ENCODE measurements at regions not wholly inside any gene's neighbourhood (a gene's known extent, or its start where the extent isn't known, plus 50 kb on each side); places are given as distances from the start of the nearest gene placed in this dataset.

DNA sequence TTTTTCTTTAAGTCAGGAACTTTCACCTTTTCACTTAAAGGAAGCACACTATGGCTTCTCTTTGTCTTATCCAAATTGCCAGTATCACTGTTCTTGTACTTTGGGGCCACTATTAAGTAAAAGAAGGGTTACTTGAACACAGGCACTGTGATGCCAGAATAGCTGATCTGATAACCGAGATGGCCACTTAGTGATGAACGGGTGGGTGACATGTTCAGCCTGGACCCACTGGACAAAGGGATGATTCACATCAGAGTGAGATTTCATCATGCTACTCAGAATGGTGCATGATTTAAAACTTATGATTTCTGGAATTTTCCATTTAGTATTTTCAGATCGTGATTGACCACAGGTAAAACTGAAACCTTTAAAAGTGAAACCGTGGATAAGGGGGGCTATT lies 252.6 kb downstream of the KLF13 start:
- no peaks in the 10 kb centered on the region for H3K4me1 ChIP-seq (ENCODE audit: insufficient read depth, low read length)
- Mint-ChIP-seq H3K27ac (no peak overlapping the region), H3K27me3 (peaks cover 1 to 7% of the 10 kb centered on the region in 2 donors), H3K36me3 (peaks cover 0 to 2% of the 10 kb centered on the region in 2 donors), H3K4me1 (no peaks in the 10 kb centered on the region), H3K4me3 (no peak overlapping the region), H3K9me3 (peaks cover 0 to 31% (median 17%) of the 10 kb centered on the region in 8 donors)
- ChIA-PET CTCF (ENCODE audit: partially characterized antibody) (no interaction called here), POLR2A (ENCODE audit: partially characterized antibody) (no interaction called here)
- intact Hi-C loops (cut with micrococcal nuclease), result no loop called here
- H3K36me3 ChIP-seq (ENCODE audit: insufficient read depth, low read length), result no peaks in the 10 kb centered on the region
- H3K27ac ChIP-seq (ENCODE audit: low read depth, low read length), result no peak overlapping the region
- peaks cover 0 to 5% of the 10 kb centered on the region in 2 donors for H3K9me3 ChIP-seq (ENCODE audit: control insufficient read depth in 1 of 2, low read length in 2 of 2)
- DNase-seq, result no peak
- H3K27me3 ChIP-seq (ENCODE audit: insufficient read depth, low read length), result no peaks in the 10 kb centered on the region
- no peak overlapping the region for H3K4me3 ChIP-seq (ENCODE audit: low read length in 2 of 2)

DNA sequence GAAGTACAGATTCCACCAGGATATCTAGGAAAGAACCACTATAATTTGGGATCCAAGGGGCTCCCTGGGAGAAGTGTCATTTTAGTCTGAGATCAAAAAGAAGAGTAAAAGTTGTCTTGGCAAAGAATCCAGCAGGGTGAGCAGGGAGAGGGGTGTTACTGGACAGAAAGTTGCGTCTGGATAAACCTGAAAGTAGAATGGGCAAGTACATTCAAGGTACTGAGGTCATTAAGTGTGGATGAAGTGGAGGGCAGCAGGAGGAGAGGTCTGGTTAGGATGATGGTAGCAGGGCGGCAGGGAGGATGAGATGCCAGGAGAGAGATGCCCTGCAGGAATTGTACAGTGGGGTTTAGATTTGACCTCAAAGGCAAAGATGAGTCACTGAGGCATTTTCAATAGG lies 253.3 kb downstream of the KLF13 start:
- Histone ChIP-seq H3K36me3 (ENCODE audit: insufficient read depth, low read length) (no peaks in the 10 kb centered on the region), H3K4me3 (ENCODE audit: low read length in 2 of 2) (no peak overlapping the region), H3K4me1 (ENCODE audit: insufficient read depth, low read length) (no peaks in the 10 kb centered on the region), H3K27ac (ENCODE audit: low read depth, low read length) (no peak overlapping the region), H3K9me3 (ENCODE audit: control insufficient read depth in 1 of 2, low read length in 2 of 2) (peaks cover 0 to 5% of the 10 kb centered on the region in 2 donors), H3K27me3 (ENCODE audit: insufficient read depth, low read length) (no peaks in the 10 kb centered on the region)
- POLR2A ChIA-PET (ENCODE audit: partially characterized antibody), result no interaction called here
- H3K4me3 Mint-ChIP-seq, result no peak overlapping the region
- no peak overlapping the region for H3K27ac Mint-ChIP-seq
- CTCF ChIA-PET (ENCODE audit: partially characterized antibody), result no interaction called here
- H3K27me3 Mint-ChIP-seq, result peaks cover 1 to 4% of the 10 kb centered on the region in 2 donors
- H3K9me3 Mint-ChIP-seq, result peaks cover 0 to 31% (median 17%) of the 10 kb centered on the region in 8 donors
- H3K36me3 Mint-ChIP-seq, result peaks cover 0 to 2% of the 10 kb centered on the region in 2 donors
- no peak for DNase-seq
- intact Hi-C loops (cut with micrococcal nuclease), result no loop called here
- H3K4me1 Mint-ChIP-seq, result no peaks in the 10 kb centered on the region

DNA sequence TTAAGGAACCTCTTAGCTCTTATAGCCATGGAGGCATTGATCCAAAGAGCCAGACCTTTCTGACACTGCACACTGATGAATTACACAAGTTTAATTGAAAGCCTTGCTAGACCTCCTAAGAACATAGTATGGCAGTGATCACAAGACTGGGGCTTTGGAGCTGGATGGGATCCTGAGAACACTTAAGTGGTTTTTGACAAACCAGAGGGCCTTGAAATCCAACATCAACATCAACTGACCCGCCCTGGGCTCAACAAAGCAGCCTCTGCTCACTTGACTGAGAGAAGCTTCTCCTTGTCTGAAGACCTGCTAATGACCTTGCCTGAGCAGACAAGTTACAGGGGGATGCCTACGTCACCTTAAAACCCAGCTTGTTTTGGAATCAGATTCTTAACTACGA lies 257.6 kb downstream of the KLF13 start:
- DNase-seq, result no peak
- Histone ChIP-seq H3K27me3 (ENCODE audit: insufficient read depth, low read length) (no peaks in the 10 kb centered on the region), H3K9me3 (ENCODE audit: control insufficient read depth in 1 of 2, low read length in 2 of 2) (peaks cover 0 to 5% of the 10 kb centered on the region in 2 donors), H3K4me3 (ENCODE audit: low read length in 2 of 2) (no peak overlapping the region), H3K4me1 (ENCODE audit: insufficient read depth, low read length) (no peaks in the 10 kb centered on the region), H3K27ac (ENCODE audit: low read depth, low read length) (no peak overlapping the region), H3K36me3 (ENCODE audit: insufficient read depth, low read length) (no peaks in the 10 kb centered on the region)
- intact Hi-C loops (cut with micrococcal nuclease), result no loop called here
- H3K36me3 Mint-ChIP-seq, result peaks cover 0 to 2% of the 10 kb centered on the region in 2 donors
- H3K4me1 Mint-ChIP-seq, result no peaks in the 10 kb centered on the region
- H3K4me3 Mint-ChIP-seq, result no peak overlapping the region
- CTCF ChIA-PET (ENCODE audit: partially characterized antibody), result no interaction called here
- POLR2A ChIA-PET (ENCODE audit: partially characterized antibody), result no interaction called here
- peaks cover 8 to 9% of the 10 kb centered on the region in 2 donors for H3K27me3 Mint-ChIP-seq
- H3K27ac Mint-ChIP-seq, result no peak overlapping the region
- H3K9me3 Mint-ChIP-seq, result peaks cover 0 to 31% (median 17%) of the 10 kb centered on the region in 8 donors

DNA sequence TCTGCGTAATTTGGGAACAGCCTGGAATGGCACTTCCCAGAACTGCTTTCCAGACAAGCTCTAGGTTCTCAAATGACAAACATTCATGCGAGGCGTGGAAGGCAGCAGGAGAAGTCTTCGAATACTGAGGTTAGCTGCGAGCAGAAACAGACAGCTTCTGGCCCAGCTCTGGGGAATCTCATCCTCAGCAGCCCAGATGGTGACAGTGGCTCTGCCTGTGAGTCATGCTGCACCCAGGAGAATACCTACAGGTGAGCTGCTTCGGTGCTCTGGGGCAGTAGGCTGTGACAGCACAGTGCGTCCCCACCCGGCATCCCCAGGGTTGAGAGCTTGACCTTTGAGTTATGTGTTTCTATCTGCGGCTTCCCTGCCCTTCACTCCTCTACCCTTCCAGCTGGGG lies 258.6 kb downstream of the KLF13 start:
- no peak for DNase-seq
- Histone ChIP-seq H3K4me1 (ENCODE audit: insufficient read depth, low read length) (no peaks in the 10 kb centered on the region), H3K9me3 (ENCODE audit: control insufficient read depth in 1 of 2, low read length in 2 of 2) (peaks cover 0 to 5% of the 10 kb centered on the region in 2 donors), H3K27ac (ENCODE audit: low read depth, low read length) (no peak overlapping the region), H3K4me3 (ENCODE audit: low read length in 2 of 2) (no peak overlapping the region), H3K27me3 (ENCODE audit: insufficient read depth, low read length) (no peaks in the 10 kb centered on the region), H3K36me3 (ENCODE audit: insufficient read depth, low read length) (no peaks in the 10 kb centered on the region)
- Mint-ChIP-seq H3K4me1 (no peaks in the 10 kb centered on the region), H3K9me3 (peaks cover 0 to 31% (median 15%) of the 10 kb centered on the region in 8 donors), H3K27ac (no peak overlapping the region), H3K27me3 (peaks cover 6% of the 10 kb centered on the region in 2 donors), H3K4me3 (no peak overlapping the region), H3K36me3 (peaks cover 0 to 2% of the 10 kb centered on the region in 2 donors)
- intact Hi-C loops (cut with micrococcal nuclease), result no loop called here
- POLR2A ChIA-PET (ENCODE audit: partially characterized antibody), result no interaction called here
- CTCF ChIA-PET (ENCODE audit: partially characterized antibody), result no interaction called here

DNA sequence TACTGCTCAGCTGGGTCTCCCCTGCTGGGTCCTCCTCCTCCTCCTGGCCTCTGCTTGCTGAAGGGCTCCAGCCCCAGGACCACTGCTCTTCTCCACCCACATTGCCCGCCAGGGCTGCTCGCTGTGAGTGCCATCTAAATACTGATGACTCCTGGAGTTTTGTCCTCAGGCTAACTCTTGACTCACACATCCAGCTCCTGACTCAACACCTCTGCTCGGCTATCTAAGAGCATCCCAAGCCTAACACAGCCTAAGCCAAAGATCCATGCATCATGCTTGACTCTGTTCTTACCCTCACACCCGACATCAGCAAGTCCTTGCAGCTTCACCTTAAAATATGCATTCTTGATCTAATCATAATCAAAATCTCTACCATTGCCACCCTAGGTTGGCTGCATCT lies 260.2 kb downstream of the KLF13 start:
- no peaks in the 10 kb centered on the region for H3K27me3 ChIP-seq (ENCODE audit: insufficient read depth, low read length)
- no peak for DNase-seq
- H3K36me3 ChIP-seq (ENCODE audit: insufficient read depth, low read length), result no peaks in the 10 kb centered on the region
- no peak overlapping the region for H3K4me3 ChIP-seq (ENCODE audit: low read length in 2 of 2)
- ChIA-PET POLR2A (ENCODE audit: partially characterized antibody) (no interaction called here), CTCF (ENCODE audit: partially characterized antibody) (interaction anchor here (1.2 kb wide), 1 partner anchor 10 kb away, joined by 3 read pairs; no protein-coding TSS in a partner anchor)
- H3K9me3 Mint-ChIP-seq, result peaks cover 0 to 17% (median 11%) of the 10 kb centered on the region in 8 donors
- H3K4me1 Mint-ChIP-seq, result no peaks in the 10 kb centered on the region
- H3K4me1 ChIP-seq (ENCODE audit: insufficient read depth, low read length), result no peaks in the 10 kb centered on the region
- peaks cover 0 to 5% of the 10 kb centered on the region in 2 donors for H3K9me3 ChIP-seq (ENCODE audit: control insufficient read depth in 1 of 2, low read length in 2 of 2)
- intact Hi-C loops (cut with micrococcal nuclease), result no loop called here
- H3K27me3 Mint-ChIP-seq, result peaks cover 7 to 15% of the 10 kb centered on the region in 2 donors
- no peak overlapping the region for H3K4me3 Mint-ChIP-seq
- H3K27ac ChIP-seq (ENCODE audit: low read depth, low read length), result no peak overlapping the region
- peaks cover 0 to 2% of the 10 kb centered on the region in 2 donors for H3K36me3 Mint-ChIP-seq
- H3K27ac Mint-ChIP-seq, result no peak overlapping the region

- Histone ChIP-seq H3K4me1 (ENCODE audit: insufficient read depth, low read length) (no peaks in the 10 kb centered on the region), H3K27me3 (ENCODE audit: insufficient read depth, low read length) (no peaks in the 10 kb centered on the region), H3K4me3 (ENCODE audit: low read length in 2 of 2) (no peak overlapping the region), H3K27ac (ENCODE audit: low read depth, low read length) (no peak overlapping the region), H3K9me3 (ENCODE audit: control insufficient read depth in 1 of 2, low read length in 2 of 2) (peaks cover 0 to 5% of the 10 kb centered on the region in 2 donors), H3K36me3 (ENCODE audit: insufficient read depth, low read length) (no peaks in the 10 kb centered on the region)
- Mint-ChIP-seq H3K4me1 (no peaks in the 10 kb centered on the region), H3K9me3 (peaks cover 0 to 10% (median 3%) of the 10 kb centered on the region in 8 donors), H3K27me3 (peaks cover 7 to 15% of the 10 kb centered on the region in 2 donors), H3K27ac (no peak overlapping the region), H3K36me3 (no peaks in the 10 kb centered on the region), H3K4me3 (no peak overlapping the region)
- ChIA-PET CTCF (ENCODE audit: partially characterized antibody) (no interaction called here), POLR2A (ENCODE audit: partially characterized antibody) (no interaction called here)
- intact Hi-C loops (cut with micrococcal nuclease), result no loop called here
- DNase-seq, result no peak
Measured at GRCh38 chr15:31587583-31587982, 260.9 kb downstream of the KLF13 start.

- H3K4me1 ChIP-seq (ENCODE audit: insufficient read depth, low read length), result no peaks in the 10 kb centered on the region
- Mint-ChIP-seq H3K9me3 (no peaks in the 10 kb centered on the region), H3K36me3 (no peaks in the 10 kb centered on the region), H3K27me3 (peaks cover 9 to 15% of the 10 kb centered on the region in 2 donors), H3K4me1 (no peaks in the 10 kb centered on the region), H3K4me3 (no peak overlapping the region), H3K27ac (no peak overlapping the region)
- H3K36me3 ChIP-seq (ENCODE audit: insufficient read depth, low read length), result no peaks in the 10 kb centered on the region
- POLR2A ChIA-PET (ENCODE audit: partially characterized antibody), result no interaction called here
- H3K27ac ChIP-seq (ENCODE audit: low read depth, low read length), result no peak overlapping the region
- H3K9me3 ChIP-seq (ENCODE audit: control insufficient read depth in 1 of 2, low read length in 2 of 2), result no peaks in the 10 kb centered on the region
- DNase-seq, result no peak
- CTCF ChIA-PET (ENCODE audit: partially characterized antibody), result no interaction called here
- H3K27me3 ChIP-seq (ENCODE audit: insufficient read depth, low read length), result no peaks in the 10 kb centered on the region
- intact Hi-C loops (cut with micrococcal nuclease), result no loop called here
- no peak overlapping the region for H3K4me3 ChIP-seq (ENCODE audit: low read length in 2 of 2)
Measured at GRCh38 chr15:31590609-31591008, 264.0 kb downstream of the KLF13 start.

DNA sequence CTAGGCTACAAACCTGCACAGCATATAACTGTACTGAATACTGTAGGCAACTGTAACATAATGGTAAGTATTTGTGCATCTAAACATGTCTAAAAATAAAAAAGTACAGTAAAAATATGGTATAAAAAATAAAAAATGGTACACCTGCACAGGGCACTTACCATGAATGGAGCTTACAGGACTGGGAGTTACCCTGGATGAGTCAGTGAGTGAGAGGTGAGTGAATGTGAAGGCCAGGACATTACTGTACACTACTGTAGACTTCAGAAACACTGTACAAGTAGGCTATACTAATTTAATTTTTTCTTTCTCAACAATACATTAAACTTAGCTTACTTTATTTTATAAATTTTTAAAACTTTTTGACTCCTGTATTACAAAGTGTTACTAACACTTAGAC lies 265.3 kb downstream of the KLF13 start:
- Histone ChIP-seq H3K4me3 (ENCODE audit: low read length in 2 of 2) (no peak overlapping the region), H3K36me3 (ENCODE audit: insufficient read depth, low read length) (no peaks in the 10 kb centered on the region), H3K9me3 (ENCODE audit: control insufficient read depth in 1 of 2, low read length in 2 of 2) (no peaks in the 10 kb centered on the region), H3K27me3 (ENCODE audit: insufficient read depth, low read length) (no peaks in the 10 kb centered on the region), H3K4me1 (ENCODE audit: insufficient read depth, low read length) (no peaks in the 10 kb centered on the region), H3K27ac (ENCODE audit: low read depth, low read length) (no peak overlapping the region)
- no peak for DNase-seq
- H3K36me3 Mint-ChIP-seq, result no peaks in the 10 kb centered on the region
- H3K27ac Mint-ChIP-seq, result no peak overlapping the region
- H3K9me3 Mint-ChIP-seq, result no peaks in the 10 kb centered on the region
- intact Hi-C loops (cut with micrococcal nuclease), result no loop called here
- ChIA-PET CTCF (ENCODE audit: partially characterized antibody) (no interaction called here), POLR2A (ENCODE audit: partially characterized antibody) (no interaction called here)
- H3K4me3 Mint-ChIP-seq, result no peak overlapping the region
- no peaks in the 10 kb centered on the region for H3K4me1 Mint-ChIP-seq
- H3K27me3 Mint-ChIP-seq, result peaks cover 6 to 13% of the 10 kb centered on the region in 2 donors
